Stimulated activated CD4-positive, alpha-beta T cell treated with anti-CD3 and anti-CD28 coated beads, Interleukin-4, amount 100 ng/mL, for 48 hours (primary cell): ENCODE measurements at regions not wholly inside any gene's neighbourhood (a gene's known extent, or its start where the extent isn't known, plus 50 kb on each side); places are given as distances from the start of the nearest gene placed in this dataset.

ENCODE experiments used
- DNase-seq, 2 donors: peaks; one replicate each; pipeline ENCODE4 v3.0.0-alpha.2; 2020; ENCODE audit warnings: low read depth in 2 of 2

DNA sequence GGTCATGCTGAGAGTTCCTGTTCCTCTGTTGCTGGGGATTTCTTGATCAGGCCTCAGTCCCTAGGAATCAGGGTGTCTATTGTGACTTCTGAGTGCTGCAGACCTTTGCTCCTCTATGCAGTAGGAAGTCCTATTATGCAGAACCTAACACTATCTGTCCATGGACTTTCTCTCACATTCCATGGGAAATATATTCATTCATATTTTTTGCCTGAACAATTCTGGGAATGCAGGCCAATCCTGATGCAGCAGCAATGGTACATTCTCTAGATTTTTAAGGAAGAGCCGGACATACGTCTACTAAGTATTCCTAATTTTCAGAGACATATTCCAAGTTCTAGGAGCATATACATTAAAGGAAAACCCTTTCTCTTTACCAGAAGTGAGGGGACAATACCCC, 61.1 kb upstream of the C1orf87 start:
- DNase-seq, result no peak

DNA sequence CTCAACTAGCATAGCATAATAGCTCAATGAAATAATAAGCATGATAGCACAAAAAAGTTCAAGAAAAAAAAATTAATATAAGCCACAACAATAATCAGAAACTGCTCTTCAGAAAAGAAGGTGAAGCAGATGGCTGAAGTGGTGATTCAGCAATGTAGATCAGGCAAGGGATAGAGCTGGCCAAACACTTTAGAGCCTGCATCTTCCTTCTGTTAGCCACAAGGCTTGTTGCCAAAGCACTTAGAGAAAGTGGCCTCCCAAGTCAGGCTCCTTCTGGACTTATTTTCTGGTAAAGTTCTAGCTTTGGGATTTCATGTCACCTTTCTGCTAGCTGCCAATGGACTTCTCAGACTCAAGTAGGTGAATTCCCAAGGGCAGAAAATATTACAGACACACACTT, 60.3 kb upstream of the C1orf87 start:
- no peak for DNase-seq

DNA sequence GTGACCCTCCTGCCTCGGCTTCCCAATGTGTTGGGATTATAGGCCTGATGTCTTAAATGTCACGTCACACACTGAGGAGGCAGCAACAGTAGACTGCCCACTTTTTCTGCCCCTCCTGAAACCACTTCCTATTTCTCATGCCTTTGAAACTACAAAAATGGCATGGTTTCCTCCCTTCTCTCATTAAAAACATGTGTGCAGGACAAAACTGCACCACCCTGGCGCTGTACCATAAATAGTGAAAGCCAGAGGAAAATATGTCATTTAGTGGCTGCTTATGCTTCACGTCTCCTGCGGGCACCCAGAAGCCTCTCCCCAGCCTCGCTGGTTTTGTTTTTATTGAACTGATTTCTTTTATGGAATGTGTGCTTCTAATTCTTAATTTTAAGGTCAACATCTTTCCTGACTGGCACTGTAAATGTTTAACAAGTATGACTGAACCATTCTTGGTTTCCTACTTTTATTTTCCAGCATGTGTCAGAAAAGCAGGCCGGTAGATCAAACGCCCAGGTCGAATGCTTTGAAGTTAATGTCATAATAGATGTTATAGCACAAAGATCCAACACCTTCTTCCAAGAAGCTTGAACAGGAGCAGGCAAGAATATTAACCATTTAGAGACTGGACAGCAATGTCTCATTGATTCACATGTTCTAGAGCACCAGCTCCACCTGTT, 59.6 kb upstream of the C1orf87 start:
- no peak for DNase-seq

DNA sequence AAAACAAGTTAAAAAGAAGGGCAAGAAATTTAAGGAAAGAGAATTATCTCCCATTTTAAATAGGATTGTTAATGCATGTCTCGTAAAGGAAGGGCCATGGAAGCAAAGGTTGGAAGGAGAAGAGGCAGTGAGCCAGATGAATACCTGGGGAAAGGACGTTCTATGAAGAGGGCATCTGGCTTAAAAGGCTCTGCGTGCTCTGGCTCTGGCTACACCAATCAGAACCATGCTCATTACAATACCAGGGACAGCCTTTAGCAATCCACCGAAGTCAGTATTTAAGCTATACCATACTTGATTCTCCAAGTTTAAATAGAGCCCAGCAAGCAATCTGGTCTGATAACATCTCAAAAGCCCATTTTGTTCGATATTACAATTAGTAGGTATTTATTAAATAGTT, 58.5 kb upstream of the C1orf87 start:
- no peak for DNase-seq

DNA sequence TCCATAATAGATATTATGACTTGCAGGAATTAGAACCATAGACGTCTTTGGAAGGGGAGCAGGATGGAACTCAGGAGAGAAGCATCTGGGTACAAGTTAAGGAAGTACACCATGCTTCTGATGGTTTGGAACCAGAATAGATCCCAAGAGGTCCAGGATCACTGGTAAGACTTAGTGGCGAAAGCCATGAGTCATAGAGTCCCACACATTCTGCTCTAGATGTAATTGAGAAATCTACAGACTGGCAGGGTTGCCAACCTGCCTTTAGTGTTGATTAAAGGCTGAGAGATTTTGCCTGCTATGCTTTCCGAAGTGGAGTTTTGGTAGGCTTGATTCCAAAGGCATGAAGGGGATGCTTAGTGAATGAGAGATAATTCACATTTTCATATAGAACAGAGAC, 57.1 kb upstream of the C1orf87 start:
- no peak for DNase-seq

- DNase-seq, result no peak
Observed at GRCh38 chr1:60129911-60130310, 56.3 kb upstream of the C1orf87 start.

DNA sequence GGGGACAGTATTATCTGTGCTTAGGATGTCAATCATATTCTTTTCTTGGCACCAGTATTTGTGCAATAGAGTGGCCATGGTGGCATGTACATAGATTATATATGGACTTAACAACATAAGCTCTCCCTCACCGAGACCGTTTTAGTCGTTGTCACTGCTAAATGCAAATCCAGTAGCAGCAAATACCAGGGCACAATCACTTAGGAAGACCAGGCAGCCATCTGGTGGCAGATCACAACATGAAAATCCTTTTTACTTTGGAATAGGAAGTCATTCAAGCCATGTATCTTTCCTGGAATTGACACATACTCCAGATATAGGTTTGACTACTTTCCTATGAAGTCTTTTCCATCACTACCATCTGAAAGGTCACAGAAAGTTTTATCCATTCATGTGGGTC, 53.2 kb upstream of the C1orf87 start:
- no peak for DNase-seq
